Smooth muscle cell (in vitro differentiated cells): ENCODE measurements at regions not wholly inside any gene's neighbourhood (a gene's known extent, or its start where the extent isn't known, plus 50 kb on each side); places are given as distances from the start of the nearest gene placed in this dataset.

Source experiments
- DNase-seq: peaks from one replicate; lab custom pipeline; 2025; ENCODE audit not compliant: unreplicated experiment; lab: John Stamatoyannopoulos, UW
- H2AFZ ChIP-seq: fragments of 200-600 bp; sonication (generic); 2 replicates; pipeline ENCODE4 v1.6.0; 2016; ENCODE audit warnings: antibody characterized with exemption, low read depth, mild to moderate bottlenecking
- H3F3A ChIP-seq: fragments of 200-600 bp; sonication (generic); 2 replicates; pipeline ENCODE4 v1.6.0; 2017; ENCODE audit warnings: antibody characterized with exemption, low read depth
- H3K27ac ChIP-seq: fragments of 200-600 bp; sonication (generic); 2 replicates; pipeline ENCODE4 v1.5.1; 2016; ENCODE audit warnings: low read depth, mild to moderate bottlenecking
- H3K27me3 ChIP-seq: fragments of 200-600 bp; sonication (generic); 2 replicates; pipeline ENCODE4 v1.6.1; 2016; ENCODE audit warnings: low read depth, mild to moderate bottlenecking
- H3K36me3 ChIP-seq: fragments of 200-600 bp; sonication (generic); 2 replicates; pipeline ENCODE4 v1.5.1; 2016; ENCODE audit warnings: low read depth
- H3K4me1 ChIP-seq: fragments of 200-600 bp; sonication (generic); 2 replicates; pipeline ENCODE4 v1.5.1; 2016; ENCODE audit warnings: low read depth
- H3K4me2 ChIP-seq: fragments of 200-600 bp; sonication (generic); 2 replicates; pipeline ENCODE4 v1.6.0; 2016; ENCODE audit warnings: mild to moderate bottlenecking
- H3K4me3 ChIP-seq: fragments of 200-600 bp; sonication (generic); 2 replicates; pipeline ENCODE4 v1.5.1; 2016; ENCODE audit warnings: mild to moderate bottlenecking
- H3K79me2 ChIP-seq: fragments of 200-600 bp; sonication (generic); 2 replicates; pipeline ENCODE4 v1.6.0; 2016; ENCODE audit warnings: low read depth, mild to moderate bottlenecking
- H3K9ac ChIP-seq: fragments of 200-600 bp; sonication (generic); 2 replicates; pipeline ENCODE4 v1.6.0; 2016; ENCODE audit warnings: low read depth
- H3K9me3 ChIP-seq: fragments of 200-600 bp; sonication (generic); replicated peaks from 2 replicates; pipeline ENCODE4 v1.5.1; 2016; ENCODE audit warnings: low read depth
- H4K20me1 ChIP-seq: fragments of 200-600 bp; sonication (generic); 2 replicates; pipeline ENCODE4 v1.6.0; 2016; ENCODE audit warnings: low read depth
- CTCF ChIP-seq: fragments of 200-600 bp; sonication (generic); IDR thresholded peaks from 2 replicates; pipeline ENCODE4 v1.5.1; 2017; ENCODE audit warnings: borderline replicate concordance, mild to moderate bottlenecking, antibody characterized with exemption; ENCODE audit not compliant: insufficient read depth, poor library complexity, severe bottlenecking
- WGBS: methylation state at CpG from one replicate; pipeline ENCODE4 v1.1.7; 2016; ENCODE audit warnings: low lambda C conversion rate; 5-methylcytosine and 5-hydroxymethylcytosine counted together

- Histone ChIP-seq H3K36me3 (no peaks in the 10 kb centered on the region), H3F3A (no peaks in the 10 kb centered on the region), H3K4me1 (peaks cover 9% of the 10 kb centered on the region), H2AFZ (no peak overlapping the region), H3K27ac (peak overlapping the region; percentile 62), H3K4me2 (peak overlapping the region; percentile 34), H3K4me3 (no peak overlapping the region), H3K9me3 (no peaks in the 10 kb centered on the region), H3K9ac (no peak overlapping the region), H3K27me3 (no peaks in the 10 kb centered on the region), H3K79me2 (no peaks in the 10 kb centered on the region), H4K20me1 (no peaks in the 10 kb centered on the region)
- TF ChIP-seq CTCF: no peak
- WGBS: 13% methylated on average over 2 of the region's 2 CpGs
- DNase-seq: no peak
These were observed 75.6 kb downstream of the FHIP1A start for GRCh38 chr4:151484396-151485102.

GRCh38 chr4:151485541-151486131 lies 76.7 kb downstream of the FHIP1A start:
- WGBS: 79% methylated on average over 9 of the region's 9 CpGs

GRCh38 chr4:151486168-151486567 lies 77.2 kb downstream of the FHIP1A start:
- H3K9ac ChIP-seq: no peak overlapping the region
- no peaks in the 10 kb centered on the region for H3K9me3 ChIP-seq
- DNase-seq: no peak
- H4K20me1 ChIP-seq: no peaks in the 10 kb centered on the region
- H3K36me3 ChIP-seq: no peaks in the 10 kb centered on the region
- H3K79me2 ChIP-seq: no peaks in the 10 kb centered on the region
- TF ChIP-seq CTCF: no peak
- no peaks in the 10 kb centered on the region for H3F3A ChIP-seq
- peaks cover 9% of the 10 kb centered on the region for H3K4me1 ChIP-seq
- no peak overlapping the region for H2AFZ ChIP-seq
- no peaks in the 10 kb centered on the region for H3K27me3 ChIP-seq
- no peak overlapping the region for H3K4me3 ChIP-seq
- peak overlapping the region; percentile 62 for H3K27ac ChIP-seq
- 18% methylated on average over 3 of the region's 3 CpGs for WGBS
- H3K4me2 ChIP-seq: peak overlapping the region; percentile 34

More at GRCh38 chr4:151485541-151486131, 76.7 kb downstream of the FHIP1A start:
- no peak for DNase-seq
- Histone ChIP-seq H3K4me2 (peak overlapping the region; percentile 34), H3K9ac (no peak overlapping the region), H4K20me1 (no peaks in the 10 kb centered on the region), H3K27me3 (no peaks in the 10 kb centered on the region), H3F3A (no peaks in the 10 kb centered on the region), H3K36me3 (no peaks in the 10 kb centered on the region), H3K4me3 (no peak overlapping the region), H3K27ac (peak overlapping the region; percentile 62), H3K9me3 (no peaks in the 10 kb centered on the region), H2AFZ (no peak overlapping the region), H3K4me1 (peaks cover 9% of the 10 kb centered on the region), H3K79me2 (no peaks in the 10 kb centered on the region)
- TF ChIP-seq CTCF: no peak
